ENCODE measurements at regions not wholly inside any gene's neighbourhood (a gene's known extent, or its start where the extent isn't known, plus 50 kb on each side); places are given as distances from the start of the nearest gene placed in this dataset.

DNA sequence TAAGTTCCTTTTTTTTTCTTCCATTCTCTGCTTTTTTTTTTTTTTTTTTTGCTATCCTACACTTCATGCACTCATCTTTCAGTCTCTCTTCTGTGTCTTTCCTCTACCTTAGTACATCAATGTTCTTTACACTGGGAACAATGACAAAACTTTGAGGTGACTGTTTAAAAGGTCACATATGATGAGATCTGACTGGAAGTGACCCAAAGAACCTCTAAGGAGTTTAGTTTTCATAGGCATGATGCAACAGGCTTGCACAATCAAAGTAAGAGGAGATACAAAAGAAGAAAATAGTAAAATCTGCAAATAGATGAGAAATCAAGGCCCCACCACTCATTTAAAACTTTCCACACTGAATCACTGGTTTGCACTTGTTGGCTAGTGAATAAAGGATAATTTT lies 840.8 kb downstream of the TBC1D32 start:
- TF ChIP-seq GTF2F1 (IDR thresholded peaks at IDR 0.05; ENCODE audit: borderline replicate concordance, low read depth, low read length) (no peak), CTCF (IDR thresholded peaks at IDR 0.05; ENCODE audit: control extremely low read depth in 1 of 3, insufficient read depth in 1 of 3, low read depth in 1 of 3, low read length in 3 of 3) (no peak), ZNF274 (IDR thresholded peaks at IDR 0.05; ENCODE audit: borderline replicate concordance, extremely low read depth, low read length) (no peak)
